Activated naive CD4-positive, alpha-beta T cell treated with anti-CD3 and anti-CD28 coated beads for 36 hours (primary cell): ENCODE measurements at regions not wholly inside any gene's neighbourhood (a gene's known extent, or its start where the extent isn't known, plus 50 kb on each side); places are given as distances from the start of the nearest gene placed in this dataset.

ENCODE experiments used
- CTCF ChIA-PET: fragments of 350-600 bp; sonication (Branson Sonifier 250); formaldehyde crosslinking; loops from one replicate; lab custom pipeline; 2021; ENCODE audit warnings: antibody characterized with exemption; lab: Charles Lee
- DNase-seq: peaks from one replicate; pipeline ENCODE4 v3.0.0-alpha.2; 2020
- H3K27ac Mint-ChIP-seq: one replicate; pipeline ENCODE4 v1.8.0; 2021; ENCODE audit warnings: mild to moderate bottlenecking, mixed read lengths
- H3K27me3 Mint-ChIP-seq: one replicate; pipeline ENCODE4 v1.8.0; 2021; ENCODE audit warnings: low read depth, mixed read lengths
- H3K36me3 Mint-ChIP-seq: one replicate; pipeline ENCODE4 v1.8.0; 2021; ENCODE audit warnings: low read depth, mixed read lengths
- H3K4me1 Mint-ChIP-seq: one replicate; pipeline ENCODE4 v1.8.0; 2021; ENCODE audit warnings: low read depth, mixed read lengths
- H3K4me3 Mint-ChIP-seq: one replicate; pipeline ENCODE4 v1.8.0; 2021; ENCODE audit warnings: mild to moderate bottlenecking, moderate library complexity, mixed read lengths
- H3K9me3 Mint-ChIP-seq: one replicate; pipeline ENCODE4 v1.8.0; 2021; ENCODE audit warnings: mixed read lengths
- intact Hi-C: fragments of 100-400 bp; cut with micrococcal nuclease; formaldehyde crosslinking; loops from one replicate; pipeline ENCODE4 v1.15.1; 2023

DNA sequence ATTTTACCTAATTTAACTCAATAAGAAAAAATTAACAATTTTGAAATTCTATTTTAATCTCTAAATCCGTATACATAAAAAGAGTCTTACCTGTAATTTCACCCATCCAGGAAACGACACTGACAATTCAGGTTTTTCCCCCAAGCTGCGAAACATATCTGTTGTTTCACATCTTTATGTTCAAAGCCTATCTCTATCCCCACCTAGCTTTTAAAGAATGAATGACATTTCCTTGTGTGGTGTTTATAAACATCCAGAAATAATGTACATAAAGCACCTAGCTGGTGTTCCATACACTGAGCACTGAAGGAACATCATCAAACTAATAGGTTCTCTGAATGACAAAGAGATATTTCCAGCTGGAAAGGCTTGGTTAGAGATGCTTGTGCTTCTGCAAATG lies 867.8 kb downstream of the SQOR start:
- H3K27ac Mint-ChIP-seq, result no peak overlapping the region
- H3K9me3 Mint-ChIP-seq, result peaks cover 8% of the 10 kb centered on the region
- no peaks in the 10 kb centered on the region for H3K36me3 Mint-ChIP-seq
- intact Hi-C loops, result no loop called here
- CTCF ChIA-PET, result no interaction called here
- no peaks in the 10 kb centered on the region for H3K27me3 Mint-ChIP-seq
- DNase-seq, result no peak
- no peaks in the 10 kb centered on the region for H3K4me1 Mint-ChIP-seq
- no peak overlapping the region for H3K4me3 Mint-ChIP-seq

- Mint-ChIP-seq H3K27me3 (no peaks in the 10 kb centered on the region), H3K4me3 (no peak overlapping the region), H3K36me3 (no peaks in the 10 kb centered on the region), H3K27ac (no peak overlapping the region), H3K9me3 (peaks cover 1% of the 10 kb centered on the region), H3K4me1 (no peaks in the 10 kb centered on the region)
- intact Hi-C loops, result no loop called here
- CTCF ChIA-PET, result no interaction called here
- no peak for DNase-seq
Measured at GRCh38 chr15:46518381-46518780, 883.6 kb downstream of the SQOR start.

DNA sequence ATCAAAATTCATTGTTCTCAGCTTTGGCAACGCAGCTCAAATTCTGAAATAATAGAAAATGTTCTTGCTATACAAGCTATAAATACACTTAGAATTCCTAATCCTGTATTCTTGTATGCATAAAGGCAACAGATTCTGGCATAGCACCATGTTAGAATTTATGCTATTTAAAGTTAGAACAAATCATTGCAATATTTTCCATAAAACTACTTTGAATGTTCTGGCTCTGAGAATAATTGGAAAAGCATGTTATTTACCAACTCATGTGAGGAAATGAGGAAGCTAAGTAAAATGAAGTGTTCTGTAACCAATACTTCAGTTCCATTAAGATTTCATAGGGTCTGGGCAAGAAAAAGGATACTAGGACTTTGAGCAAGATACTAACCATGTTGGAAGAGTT lies 888.9 kb downstream of the SQOR start:
- no peaks in the 10 kb centered on the region for H3K36me3 Mint-ChIP-seq
- H3K4me1 Mint-ChIP-seq, result no peaks in the 10 kb centered on the region
- no peak overlapping the region for H3K27ac Mint-ChIP-seq
- intact Hi-C loops, result no loop called here
- CTCF ChIA-PET, result no interaction called here
- DNase-seq, result no peak
- no peak overlapping the region for H3K4me3 Mint-ChIP-seq
- no peaks in the 10 kb centered on the region for H3K27me3 Mint-ChIP-seq
- peaks cover 5% of the 10 kb centered on the region for H3K9me3 Mint-ChIP-seq

DNA sequence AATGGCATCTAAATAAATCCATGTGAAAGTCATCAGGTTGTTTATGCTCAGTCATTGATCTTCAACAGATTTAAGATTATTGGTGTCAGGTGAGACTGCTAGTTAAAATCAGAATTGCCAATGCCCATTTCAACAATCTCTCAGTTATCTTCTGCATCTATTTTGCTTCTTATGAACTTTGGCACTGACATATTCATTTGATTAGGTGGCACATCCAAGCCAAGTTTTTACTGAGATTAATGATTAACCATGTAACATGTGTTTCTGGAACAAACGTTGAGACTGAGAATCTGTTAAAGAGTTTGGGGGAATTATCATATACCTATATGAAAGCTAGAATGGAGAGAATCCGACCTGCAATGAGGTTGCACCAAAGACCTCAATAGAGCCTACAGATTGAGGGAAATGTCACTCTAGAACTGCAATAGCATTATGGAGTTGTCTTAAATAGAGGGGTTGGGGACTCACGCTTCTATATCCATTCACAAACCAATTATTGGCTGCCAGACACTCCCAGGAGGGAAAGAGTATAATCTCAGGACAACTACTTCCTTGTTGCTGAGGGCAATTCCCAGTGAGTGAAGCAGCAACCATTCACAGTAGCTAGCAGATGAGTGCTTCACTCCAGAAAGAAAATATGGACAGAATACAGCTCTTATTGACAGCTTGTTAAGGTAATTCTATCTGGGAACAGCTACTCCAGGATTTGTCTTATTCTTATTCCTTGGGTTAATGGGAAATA lies 891.3 kb downstream of the SQOR start:
- Mint-ChIP-seq H3K27me3 (no peaks in the 10 kb centered on the region), H3K36me3 (no peaks in the 10 kb centered on the region), H3K9me3 (peaks cover 4% of the 10 kb centered on the region), H3K4me3 (no peak overlapping the region), H3K27ac (no peak overlapping the region), H3K4me1 (no peaks in the 10 kb centered on the region)
- CTCF ChIA-PET, result no interaction called here
- intact Hi-C loops, result no loop called here
- no peak for DNase-seq

- CTCF ChIA-PET, result no interaction called here
- Mint-ChIP-seq H3K4me3 (no peak overlapping the region), H3K9me3 (peaks cover 4% of the 10 kb centered on the region), H3K27ac (no peak overlapping the region), H3K27me3 (no peaks in the 10 kb centered on the region), H3K4me1 (no peaks in the 10 kb centered on the region), H3K36me3 (no peaks in the 10 kb centered on the region)
- intact Hi-C loops, result no loop called here
- DNase-seq, result no peak
Measured at GRCh38 chr15:46526726-46527110, 891.9 kb downstream of the SQOR start.

- Mint-ChIP-seq H3K36me3 (no peaks in the 10 kb centered on the region), H3K4me3 (no peak overlapping the region), H3K9me3 (peaks cover 15% of the 10 kb centered on the region), H3K27me3 (no peaks in the 10 kb centered on the region), H3K4me1 (no peaks in the 10 kb centered on the region), H3K27ac (no peak overlapping the region)
- CTCF ChIA-PET, result interaction anchor here (0.7 kb wide), 1 partner anchor 798 kb away, joined by 4 read pairs; no protein-coding TSS in a partner anchor
- no peak for DNase-seq
- intact Hi-C loops, result no loop called here
Measured at GRCh38 chr15:46543626-46544025, 908.8 kb downstream of the SQOR start.

DNA sequence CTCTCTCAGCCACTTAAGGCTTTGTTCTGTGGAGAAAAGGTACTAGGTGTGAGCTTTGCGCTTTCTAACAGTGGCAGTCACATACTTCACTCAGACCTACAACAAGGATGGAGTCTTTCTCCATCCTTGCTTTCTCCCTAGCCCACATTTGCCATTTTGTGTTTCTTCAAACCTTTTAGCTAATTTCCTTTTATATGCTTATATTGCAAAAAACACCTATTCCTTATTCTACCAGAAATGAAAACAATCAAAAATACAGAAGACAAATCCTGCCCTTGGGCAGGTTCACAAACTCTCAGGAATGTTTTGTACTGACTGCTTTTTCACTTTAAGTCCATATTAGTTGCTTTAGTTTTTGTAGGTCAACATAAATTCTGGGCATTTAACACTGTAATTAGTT lies 914.2 kb downstream of the SQOR start:
- Mint-ChIP-seq H3K36me3 (no peaks in the 10 kb centered on the region), H3K27me3 (no peaks in the 10 kb centered on the region), H3K4me3 (no peak overlapping the region), H3K27ac (no peak overlapping the region), H3K4me1 (no peaks in the 10 kb centered on the region), H3K9me3 (peaks cover 10% of the 10 kb centered on the region)
- intact Hi-C loops, result no loop called here
- CTCF ChIA-PET, result no interaction called here
- DNase-seq, result no peak

DNA sequence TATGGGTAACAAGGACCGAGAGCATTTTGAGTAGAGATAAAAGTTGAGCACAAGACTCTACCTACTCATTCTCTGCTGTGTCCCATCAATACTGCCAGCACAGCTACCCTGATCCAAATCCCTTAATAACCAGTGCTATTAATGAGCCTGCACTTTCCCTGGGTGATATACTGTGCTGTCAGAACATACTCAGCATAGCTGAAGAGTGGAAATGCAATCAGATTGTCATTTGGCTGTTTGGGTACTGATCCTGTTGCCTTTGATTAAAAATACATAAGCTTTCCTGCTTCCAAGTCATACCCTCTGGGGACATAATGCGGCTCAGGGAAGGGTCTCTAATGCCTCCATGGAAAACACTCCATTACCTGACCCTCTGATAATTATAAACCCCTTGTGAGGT lies 917.5 kb downstream of the SQOR start:
- CTCF ChIA-PET, result no interaction called here
- H3K27ac Mint-ChIP-seq, result no peak overlapping the region
- intact Hi-C loops, result no loop called here

DNA sequence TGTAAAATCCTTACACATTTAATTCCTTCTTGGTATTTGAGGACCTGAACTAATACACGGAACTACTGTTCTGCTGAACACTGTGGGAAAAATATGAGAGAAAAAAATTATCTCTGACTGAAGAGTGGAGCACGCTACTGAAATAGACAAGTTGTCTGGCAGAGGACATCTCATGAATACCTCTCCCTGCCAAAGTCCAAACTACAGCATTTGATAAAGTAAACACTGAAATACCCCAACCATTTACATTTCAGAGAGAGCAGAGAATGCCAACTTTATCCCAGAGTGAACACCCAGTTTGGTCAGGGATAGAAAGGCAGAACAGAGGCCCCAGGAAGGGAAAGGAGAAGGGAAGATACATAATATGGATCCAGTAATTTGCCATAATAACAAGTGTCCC lies 920.7 kb downstream of the SQOR start:
- CTCF ChIA-PET, result no interaction called here
- no peaks in the 10 kb centered on the region for H3K36me3 Mint-ChIP-seq
- intact Hi-C loops, result no loop called here
- no peaks in the 10 kb centered on the region for H3K27me3 Mint-ChIP-seq
- H3K4me3 Mint-ChIP-seq, result no peak overlapping the region
- DNase-seq, result no peak
- H3K9me3 Mint-ChIP-seq, result no peaks in the 10 kb centered on the region
- H3K27ac Mint-ChIP-seq, result no peak overlapping the region
- H3K4me1 Mint-ChIP-seq, result no peaks in the 10 kb centered on the region

More for the DNA sequence above, 917.5 kb downstream of the SQOR start:
- no peak for DNase-seq
- Mint-ChIP-seq H3K36me3 (no peaks in the 10 kb centered on the region), H3K4me1 (no peaks in the 10 kb centered on the region), H3K9me3 (peaks cover 10% of the 10 kb centered on the region), H3K4me3 (no peak overlapping the region), H3K27me3 (no peaks in the 10 kb centered on the region)

- intact Hi-C loops, result no loop called here
- Mint-ChIP-seq H3K27me3 (no peaks in the 10 kb centered on the region), H3K27ac (no peak overlapping the region), H3K9me3 (peaks cover under 1% of the 10 kb centered on the region), H3K4me3 (no peak overlapping the region), H3K36me3 (no peaks in the 10 kb centered on the region), H3K4me1 (no peaks in the 10 kb centered on the region)
- CTCF ChIA-PET, result no interaction called here
- no peak for DNase-seq
Measured at GRCh38 chr15:46556010-46556409, 921.2 kb downstream of the SQOR start.

DNA sequence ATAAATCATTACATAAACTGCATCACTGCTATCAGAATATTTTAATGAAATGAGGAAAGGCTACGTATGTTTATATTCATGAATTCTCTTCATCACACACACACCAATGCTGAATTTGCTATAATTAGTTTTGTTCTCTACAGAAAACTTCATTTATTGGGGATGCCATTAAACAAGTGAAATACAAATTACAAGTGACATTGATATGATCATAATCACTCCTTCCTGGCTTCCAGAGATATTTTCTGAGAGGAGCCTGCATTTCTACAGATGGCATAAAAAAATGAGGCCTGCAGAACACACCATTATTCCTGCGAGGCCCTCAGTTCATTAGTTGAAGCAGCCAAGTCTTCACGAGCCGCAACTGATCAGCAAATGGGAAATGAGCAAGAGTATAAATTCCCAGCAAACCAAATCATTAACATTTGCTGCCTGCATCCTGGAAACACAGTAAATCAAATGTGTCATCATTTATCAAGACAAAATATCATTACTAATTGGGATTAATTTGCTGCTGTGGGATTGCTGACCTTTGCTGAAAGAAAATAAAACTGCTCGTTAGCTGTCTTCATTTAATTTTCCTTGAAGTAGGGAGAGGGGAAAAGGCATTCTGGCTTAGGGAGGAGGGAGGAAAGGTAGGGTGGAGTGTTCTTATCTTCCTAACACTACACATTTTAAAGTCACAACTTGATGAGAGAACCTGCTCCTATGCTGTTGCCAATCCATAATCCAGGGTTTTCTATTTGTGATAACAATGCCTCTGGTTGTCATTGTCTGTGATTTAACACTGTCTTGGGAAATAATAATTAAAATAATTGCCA lies 921.9 kb downstream of the SQOR start:
- intact Hi-C loops, result no loop called here
- CTCF ChIA-PET, result no interaction called here
- Mint-ChIP-seq H3K4me3 (no peak overlapping the region), H3K27me3 (no peaks in the 10 kb centered on the region), H3K4me1 (no peaks in the 10 kb centered on the region), H3K36me3 (no peaks in the 10 kb centered on the region), H3K27ac (no peak overlapping the region), H3K9me3 (peaks cover 4% of the 10 kb centered on the region)
- DNase-seq, result no peak

- H3K36me3 Mint-ChIP-seq, result no peaks in the 10 kb centered on the region
- CTCF ChIA-PET, result no interaction called here
- H3K4me3 Mint-ChIP-seq, result no peak overlapping the region
- no peak for DNase-seq
- H3K9me3 Mint-ChIP-seq, result no peaks in the 10 kb centered on the region
- no peak overlapping the region for H3K27ac Mint-ChIP-seq
- intact Hi-C loops, result no loop called here
- H3K27me3 Mint-ChIP-seq, result no peaks in the 10 kb centered on the region
- H3K4me1 Mint-ChIP-seq, result no peaks in the 10 kb centered on the region
Measured at GRCh38 chr15:46567968-46568367, 933.1 kb downstream of the SQOR start.

- no peaks in the 10 kb centered on the region for H3K27me3 Mint-ChIP-seq
- H3K36me3 Mint-ChIP-seq, result no peaks in the 10 kb centered on the region
- no peak for DNase-seq
- CTCF ChIA-PET, result no interaction called here
- no peak overlapping the region for H3K4me3 Mint-ChIP-seq
- no peak overlapping the region for H3K27ac Mint-ChIP-seq
- H3K4me1 Mint-ChIP-seq, result no peaks in the 10 kb centered on the region
- peaks cover 2% of the 10 kb centered on the region for H3K9me3 Mint-ChIP-seq
- intact Hi-C loops, result no loop called here
Measured at GRCh38 chr15:46569781-46570180, 935.0 kb downstream of the SQOR start.
